ENCODE measurements at regions not wholly inside any gene's neighbourhood (a gene's known extent, or its start where the extent isn't known, plus 50 kb on each side); places are given as distances from the start of the nearest gene placed in this dataset.

- Histone ChIP-seq H3K4me3 (no peak overlapping the region), H3K27me3 (replicated peaks; ENCODE audit: insufficient read depth) (no peaks in the 10 kb centered on the region), H3F3A (ENCODE audit: insufficient read depth) (no peaks in the 10 kb centered on the region), H3K79me2 (ENCODE audit: insufficient read depth) (no peaks in the 10 kb centered on the region), H2AFZ (no peak overlapping the region), H3K9me3 (ENCODE audit: low read depth) (no peaks in the 10 kb centered on the region), H3K9ac (no peak overlapping the region), H3K36me3 (ENCODE audit: low read depth) (no peaks in the 10 kb centered on the region), H3K9me2 (ENCODE audit: insufficient read depth) (no peaks in the 10 kb centered on the region), H4K20me1 (ENCODE audit: insufficient read depth) (no peaks in the 10 kb centered on the region), H3K4me2 (ENCODE audit: unreplicated experiment) (no peak overlapping the region), H3K27ac (no peak overlapping the region), H3K4me1 (ENCODE audit: insufficient read depth) (no peaks in the 10 kb centered on the region)
- TF ChIP-seq EZH2phosphoT487 (IDR thresholded peaks at IDR 0.05; ENCODE audit: insufficient read depth, low read depth) (no peak), EZH2 (IDR thresholded peaks at IDR 0.05; ENCODE audit: insufficient read depth, poor library complexity, severe bottlenecking) (no peak)
- WGBS, 2 experiments (ENCODE audit: low coverage in 1 of 2, low lambda C conversion rate in 2 of 2, missing lambda C conversion rate in 2 of 2): 10 to 14% methylated on average over 7 of the region's 7 CpGs
- DNase-seq: no peak
- in situ Hi-C loops (cut with MboI): no loop called here
These were observed 153.4 kb downstream of the BARX1 start for GRCh38 chr9:93801581-93802284.

GRCh38 chr9:93801120-93801519 lies 154.0 kb downstream of the BARX1 start:
- no peak overlapping the region for H3K27ac ChIP-seq
- H3K27me3 ChIP-seq (replicated peaks; ENCODE audit: insufficient read depth): no peaks in the 10 kb centered on the region
- no peak overlapping the region for H3K9ac ChIP-seq
- no peaks in the 10 kb centered on the region for H3F3A ChIP-seq (ENCODE audit: insufficient read depth)
- no peaks in the 10 kb centered on the region for H3K4me1 ChIP-seq (ENCODE audit: insufficient read depth)
- no peak overlapping the region for H3K4me2 ChIP-seq (ENCODE audit: unreplicated experiment)
- no peak overlapping the region for H3K4me3 ChIP-seq
- in situ Hi-C loops (cut with MboI): no loop called here
- no peaks in the 10 kb centered on the region for H3K36me3 ChIP-seq (ENCODE audit: low read depth)
- TF ChIP-seq EZH2 (IDR thresholded peaks at IDR 0.05; ENCODE audit: insufficient read depth, poor library complexity, severe bottlenecking) (no peak), EZH2phosphoT487 (IDR thresholded peaks at IDR 0.05; ENCODE audit: insufficient read depth, low read depth) (no peak)
- WGBS, 2 experiments (ENCODE audit: low coverage in 1 of 2, low lambda C conversion rate in 2 of 2, missing lambda C conversion rate in 2 of 2): 15 to 22% methylated on average over 3 to 4 of the region's 4 CpGs
- no peaks in the 10 kb centered on the region for H3K79me2 ChIP-seq (ENCODE audit: insufficient read depth)
- H3K9me2 ChIP-seq (ENCODE audit: insufficient read depth): no peaks in the 10 kb centered on the region
- no peaks in the 10 kb centered on the region for H3K9me3 ChIP-seq (ENCODE audit: low read depth)
- H2AFZ ChIP-seq: no peak overlapping the region
- no peak for DNase-seq
- no peaks in the 10 kb centered on the region for H4K20me1 ChIP-seq (ENCODE audit: insufficient read depth)

- Histone ChIP-seq H3K27ac (no peak overlapping the region), H3K4me3 (no peak overlapping the region), H3K4me1 (ENCODE audit: insufficient read depth) (no peaks in the 10 kb centered on the region), H3K9ac (no peak overlapping the region), H3K27me3 (replicated peaks; ENCODE audit: insufficient read depth) (no peaks in the 10 kb centered on the region), H3K36me3 (ENCODE audit: low read depth) (no peaks in the 10 kb centered on the region), H3K9me3 (ENCODE audit: low read depth) (no peaks in the 10 kb centered on the region), H3K79me2 (ENCODE audit: insufficient read depth) (no peaks in the 10 kb centered on the region), H2AFZ (no peak overlapping the region), H3K9me2 (ENCODE audit: insufficient read depth) (no peaks in the 10 kb centered on the region), H4K20me1 (ENCODE audit: insufficient read depth) (no peaks in the 10 kb centered on the region), H3K4me2 (ENCODE audit: unreplicated experiment) (no peak overlapping the region), H3F3A (ENCODE audit: insufficient read depth) (no peaks in the 10 kb centered on the region)
- 26 to 29% methylated on average over 1 of the region's 1 CpG for WGBS, 2 experiments (ENCODE audit: low coverage in 1 of 2, low lambda C conversion rate in 2 of 2, missing lambda C conversion rate in 2 of 2)
- in situ Hi-C loops (cut with MboI): no loop called here
- TF ChIP-seq EZH2phosphoT487 (IDR thresholded peaks at IDR 0.05; ENCODE audit: insufficient read depth, low read depth): no peak
- no peak for TF ChIP-seq EZH2 (IDR thresholded peaks at IDR 0.05; ENCODE audit: insufficient read depth, poor library complexity, severe bottlenecking)
- no peak for DNase-seq
These were observed 162.8 kb downstream of the BARX1 start for GRCh38 chr9:93792358-93792757.

- in situ Hi-C loops (cut with MboI): loop anchor here (10.0 kb wide), 1 partner anchor 61 kb away; no protein-coding TSS in a partner anchor
These were observed 169.0 kb downstream of the BARX1 start for GRCh38 chr9:93786204-93786603.

More at GRCh38 chr9:93786204-93786603, 169.0 kb downstream of the BARX1 start:
- no peaks in the 10 kb centered on the region for H3K4me1 ChIP-seq (ENCODE audit: insufficient read depth)
- H3K9me2 ChIP-seq (ENCODE audit: insufficient read depth): no peaks in the 10 kb centered on the region
- H3K9me3 ChIP-seq (ENCODE audit: low read depth): no peaks in the 10 kb centered on the region
- TF ChIP-seq EZH2 (IDR thresholded peaks at IDR 0.05; ENCODE audit: insufficient read depth, poor library complexity, severe bottlenecking) (no peak), EZH2phosphoT487 (IDR thresholded peaks at IDR 0.05; ENCODE audit: insufficient read depth, low read depth) (no peak)
- DNase-seq: no peak
- H4K20me1 ChIP-seq (ENCODE audit: insufficient read depth): no peaks in the 10 kb centered on the region
- H3K27me3 ChIP-seq (replicated peaks; ENCODE audit: insufficient read depth): no peaks in the 10 kb centered on the region
- WGBS, 2 experiments (ENCODE audit: low coverage in 1 of 2, low lambda C conversion rate in 2 of 2, missing lambda C conversion rate in 2 of 2): 19 to 28% methylated on average over 2 of the region's 2 CpGs
- no peaks in the 10 kb centered on the region for H3F3A ChIP-seq (ENCODE audit: insufficient read depth)
- H3K9ac ChIP-seq: no peak overlapping the region
- H2AFZ ChIP-seq: no peak overlapping the region
- no peak overlapping the region for H3K4me3 ChIP-seq
- no peaks in the 10 kb centered on the region for H3K36me3 ChIP-seq (ENCODE audit: low read depth)
- no peak overlapping the region for H3K4me2 ChIP-seq (ENCODE audit: unreplicated experiment)
- H3K79me2 ChIP-seq (ENCODE audit: insufficient read depth): no peaks in the 10 kb centered on the region
- no peak overlapping the region for H3K27ac ChIP-seq

Data from GM23248 (cell line).